Fibroblast of villous mesenchyme (primary cell): ENCODE measurements at regions not wholly inside any gene's neighbourhood (a gene's known extent, or its start where the extent isn't known, plus 50 kb on each side); places are given as distances from the start of the nearest gene placed in this dataset.

ENCODE experiments used
- DNase-seq: peaks from one replicate; pipeline ENCODE4 v3.0.0-alpha.2; 2010; ENCODE audit warnings: low read depth
- H3K4me3 ChIP-seq: 2 replicates; pipeline ENCODE4 v1.5.1; 2011; ENCODE audit warnings: low read depth, mild to moderate bottlenecking, low read length
- TF ChIP-seq, protein P1 (sequence below): IDR thresholded peaks from 2 replicates; pipeline ENCODE4 v1.5.1; 2012; ENCODE audit warnings: low read depth, mild to moderate bottlenecking, low read length; ENCODE audit not compliant: insufficient read depth

DNA sequence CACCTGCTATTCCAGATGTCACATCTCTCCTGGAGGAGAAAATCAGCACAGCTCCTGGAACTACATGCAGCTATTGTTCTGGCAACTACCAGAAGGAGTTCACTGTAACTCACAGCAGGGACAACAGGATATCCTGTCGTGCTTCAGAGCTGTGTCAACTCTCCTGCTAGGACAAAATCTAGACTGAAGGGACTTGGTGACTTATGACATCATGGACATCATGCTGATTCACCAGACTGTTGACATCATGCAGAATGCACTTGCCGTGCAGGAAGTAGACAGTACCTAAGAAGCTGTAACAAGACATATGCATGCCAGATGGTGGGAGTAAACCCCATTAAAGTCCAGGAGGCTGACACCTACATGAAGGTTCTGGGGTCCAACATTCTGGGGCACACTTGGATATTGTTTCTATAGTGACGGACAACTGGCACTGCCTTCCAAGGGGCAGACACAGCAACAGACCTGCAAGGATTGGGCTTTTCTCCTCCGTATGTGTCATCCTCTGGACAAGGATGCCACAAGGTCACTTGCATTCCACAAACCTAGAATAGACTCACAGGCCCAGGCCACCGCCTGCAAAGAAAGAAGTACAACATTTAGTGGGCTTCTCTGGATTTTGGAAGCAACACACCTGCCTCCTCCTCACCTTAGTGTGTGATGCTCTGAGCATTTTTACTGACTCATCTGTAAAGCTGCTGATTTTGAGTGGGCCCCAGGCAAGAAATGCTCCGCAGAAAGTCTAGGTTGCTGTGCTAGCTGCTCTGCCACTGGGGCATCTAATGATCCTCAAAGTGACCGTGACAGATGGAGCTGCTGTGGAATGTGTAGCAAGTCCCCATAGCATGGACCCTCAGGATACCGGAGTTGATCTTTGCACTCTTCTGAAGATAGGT is 249.2 kb downstream of the MATN1 start:
- TF ChIP-seq, protein P1, sequence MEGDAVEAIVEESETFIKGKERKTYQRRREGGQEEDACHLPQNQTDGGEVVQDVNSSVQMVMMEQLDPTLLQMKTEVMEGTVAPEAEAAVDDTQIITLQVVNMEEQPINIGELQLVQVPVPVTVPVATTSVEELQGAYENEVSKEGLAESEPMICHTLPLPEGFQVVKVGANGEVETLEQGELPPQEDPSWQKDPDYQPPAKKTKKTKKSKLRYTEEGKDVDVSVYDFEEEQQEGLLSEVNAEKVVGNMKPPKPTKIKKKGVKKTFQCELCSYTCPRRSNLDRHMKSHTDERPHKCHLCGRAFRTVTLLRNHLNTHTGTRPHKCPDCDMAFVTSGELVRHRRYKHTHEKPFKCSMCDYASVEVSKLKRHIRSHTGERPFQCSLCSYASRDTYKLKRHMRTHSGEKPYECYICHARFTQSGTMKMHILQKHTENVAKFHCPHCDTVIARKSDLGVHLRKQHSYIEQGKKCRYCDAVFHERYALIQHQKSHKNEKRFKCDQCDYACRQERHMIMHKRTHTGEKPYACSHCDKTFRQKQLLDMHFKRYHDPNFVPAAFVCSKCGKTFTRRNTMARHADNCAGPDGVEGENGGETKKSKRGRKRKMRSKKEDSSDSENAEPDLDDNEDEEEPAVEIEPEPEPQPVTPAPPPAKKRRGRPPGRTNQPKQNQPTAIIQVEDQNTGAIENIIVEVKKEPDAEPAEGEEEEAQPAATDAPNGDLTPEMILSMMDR: no peak
- no peak overlapping the region for H3K4me3 ChIP-seq
- DNase-seq: no peak

DNA sequence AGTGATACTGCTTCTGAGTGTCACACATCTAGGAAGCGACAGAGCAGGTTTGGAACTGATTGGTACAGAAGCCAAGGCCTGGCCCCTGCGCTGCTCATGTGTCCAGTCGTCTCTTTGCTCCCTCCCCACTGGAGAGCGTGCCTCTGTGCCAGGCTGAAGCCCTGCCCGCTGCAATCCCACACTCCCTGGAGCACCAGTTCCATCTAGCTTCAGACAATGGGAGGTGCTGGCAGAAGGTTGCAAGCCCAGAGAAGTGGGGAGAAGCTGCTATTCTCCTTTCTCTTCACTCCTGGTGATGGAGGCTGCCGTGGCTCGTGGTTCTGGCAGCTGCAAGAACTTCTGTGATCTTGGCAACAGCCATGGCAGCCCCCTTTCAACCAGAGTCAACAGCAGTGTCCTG is 250.9 kb downstream of the MATN1 start:
- TF ChIP-seq, protein P1: no peak
- H3K4me3 ChIP-seq: no peak overlapping the region
- no peak for DNase-seq

DNA sequence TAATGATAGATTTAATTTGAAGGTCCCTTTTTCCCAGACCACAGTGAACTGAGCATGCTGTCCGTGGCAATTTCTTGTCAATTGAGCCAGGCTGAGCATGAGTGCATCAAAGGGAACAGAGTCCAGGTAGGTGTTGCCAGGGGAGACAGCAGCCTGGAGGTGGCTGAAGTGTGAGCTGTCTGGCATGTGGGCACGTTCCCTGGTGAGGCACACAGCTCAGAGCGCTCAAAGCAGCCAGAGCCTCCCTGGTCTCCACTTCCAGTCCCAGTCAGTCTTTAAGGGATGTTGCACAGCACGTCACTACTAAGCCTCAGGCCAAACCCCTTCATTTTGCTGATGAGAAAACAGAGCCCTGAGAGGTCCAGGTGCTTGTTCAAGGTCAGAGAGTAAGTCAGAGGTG is 251.4 kb downstream of the MATN1 start:
- no peak for DNase-seq
- TF ChIP-seq, protein P1: no peak
- no peak overlapping the region for H3K4me3 ChIP-seq

- TF ChIP-seq, protein P1: no peak
- DNase-seq: no peak
- H3K4me3 ChIP-seq: no peak overlapping the region
These were observed 252.1 kb downstream of the MATN1 start for GRCh38 chr1:30471307-30471706.

DNA sequence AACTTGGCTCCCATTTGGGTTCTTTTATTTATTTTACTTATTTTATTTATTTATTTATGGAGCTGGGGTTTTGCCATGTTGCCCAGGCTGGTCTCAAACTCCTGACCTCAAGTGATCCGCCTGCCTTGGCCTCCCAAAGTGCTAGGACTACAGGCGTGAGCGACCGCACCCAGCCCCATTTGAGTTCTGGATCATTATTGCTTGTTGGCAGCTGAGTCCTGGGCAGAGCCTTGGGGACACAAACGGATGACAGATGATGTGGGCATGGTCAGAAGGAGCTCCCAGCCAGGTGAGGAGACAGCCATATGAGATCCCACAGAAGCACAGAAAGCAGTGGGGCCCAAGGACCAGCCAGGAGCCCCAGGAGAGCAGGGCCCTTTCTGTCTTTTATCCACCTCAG is 254.0 kb downstream of the MATN1 start:
- DNase-seq: no peak
- TF ChIP-seq, protein P1: no peak
- H3K4me3 ChIP-seq: no peak overlapping the region

GRCh38 chr1:30467101-30467500 is 256.3 kb downstream of the MATN1 start:
- DNase-seq: no peak
- TF ChIP-seq, protein P1: no peak
- H3K4me3 ChIP-seq: no peak overlapping the region

DNA sequence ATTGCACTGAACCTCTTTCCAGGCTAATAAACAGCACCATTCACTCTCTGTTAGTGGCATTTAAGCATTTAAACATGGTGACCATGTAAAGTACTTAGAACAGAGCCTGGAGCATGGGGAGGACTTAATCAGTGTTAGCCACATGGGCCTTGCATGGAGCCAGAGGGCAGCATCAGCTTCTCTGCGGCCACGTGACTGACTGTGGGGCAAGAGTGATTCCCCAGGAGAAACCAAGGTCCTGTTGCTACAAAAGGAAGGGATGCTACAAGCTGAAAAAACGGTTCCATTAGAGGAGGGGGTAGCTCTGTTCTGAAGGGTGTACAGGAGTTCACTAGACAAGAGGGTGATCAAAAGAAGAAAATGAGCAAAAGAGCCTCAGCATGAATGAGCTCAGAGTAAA is 256.8 kb downstream of the MATN1 start:
- DNase-seq: no peak
- TF ChIP-seq, protein P1: no peak
- H3K4me3 ChIP-seq: no peak overlapping the region
